HEK293 (cell line): ENCODE measurements at regions not wholly inside any gene's neighbourhood (a gene's known extent, or its start where the extent isn't known, plus 50 kb on each side); places are given as distances from the start of the nearest gene placed in this dataset.

ENCODE experiments used
- CTCF ChIA-PET: fragments of 350-600 bp; formaldehyde crosslinking; extraction: SDS; loops from one replicate; lab custom pipeline; 2021; ENCODE audit warnings: antibody characterized with exemption; lab: Yijun Ruan, JAX
- POLR2A ChIA-PET: fragments of 300-600 bp; formaldehyde crosslinking; extraction: SDS; loops from one replicate; lab custom pipeline; 2020; ENCODE audit warnings: antibody characterized with exemption, inconsistent platforms; lab: Yijun Ruan, JAX
- H3K27ac ChIP-seq: fragments of 200-500 bp; sonication (Bioruptor generic); 2 replicates; pipeline ENCODE4 v1.5.1; 2014; ENCODE audit warnings: low read depth, low read length, control low read depth, inconsistent platforms; ENCODE audit errors: extremely low read depth
- H3K36me3 ChIP-seq, 2 experiments: fragments of 200-500 bp in 1 of 2; sonication (Bioruptor generic) in 1 of 2; 1 replicate in 1 of 2; 2 replicates in 1 of 2; pipeline ENCODE4 v1.5.1; 2014 to 2017; ENCODE audit warnings: inconsistent platforms in 2 of 2, low read length in 2 of 2; ENCODE audit not compliant: control insufficient read depth in 2 of 2, insufficient read depth in 1 of 2
- H3K4me1 ChIP-seq: fragments of 200-500 bp; sonication (Bioruptor generic); 2 replicates; pipeline ENCODE4 v1.5.1; 2014; ENCODE audit warnings: mild to moderate bottlenecking, low read length, inconsistent platforms; ENCODE audit not compliant: control insufficient read depth, insufficient read depth
- H3K4me3 ChIP-seq: 2 replicates; pipeline ENCODE4 v1.5.1; 2011; ENCODE audit warnings: low read depth, mild to moderate bottlenecking, control low read depth, low read length, moderate library complexity
- H3K9me3 ChIP-seq: fragments of 200-500 bp; sonication (Bioruptor generic); 2 replicates; pipeline ENCODE4 v1.5.1; 2014; ENCODE audit warnings: low read depth, low read length, inconsistent platforms; ENCODE audit not compliant: control insufficient read depth, insufficient read depth
- SCRT1 ChIP-seq: fragments of 450-650 bp; formaldehyde crosslinking; IDR thresholded peaks from 2 replicates; pipeline ENCODE4 v1.5.1; 2016; ENCODE audit warnings: missing biosample characterization, missing genetic modification characterization, borderline replicate concordance
- ZBTB26 ChIP-seq: fragments of 450-650 bp; formaldehyde crosslinking; optimal IDR thresholded peaks from 2 replicates; pipeline ENCODE3; 2016; ENCODE audit warnings: missing biosample characterization, mild to moderate bottlenecking, missing genetic modification characterization
- ZNF10 ChIP-seq: fragments of 450-650 bp; formaldehyde crosslinking; IDR thresholded peaks from 2 replicates; pipeline ENCODE4 v1.5.1; 2017; ENCODE audit warnings: missing biosample characterization, missing genetic modification characterization
- ZNF140 ChIP-seq: fragments of 450-650 bp; formaldehyde crosslinking; IDR thresholded peaks from 2 replicates; pipeline ENCODE4 v1.5.1; 2016; ENCODE audit warnings: missing biosample characterization, missing genetic modification characterization
- ZNF202 ChIP-seq: fragments of 450-650 bp; formaldehyde crosslinking; IDR thresholded peaks from 2 replicates; pipeline ENCODE4 v1.5.1; 2016; ENCODE audit warnings: missing biosample characterization, missing genetic modification characterization, borderline replicate concordance
- ZNF362 ChIP-seq: fragments of 450-650 bp; formaldehyde crosslinking; IDR thresholded peaks from 2 replicates; pipeline ENCODE4 v1.5.1; 2016; ENCODE audit warnings: missing biosample characterization, missing genetic modification characterization
- ZNF37A ChIP-seq: fragments of 450-650 bp; IDR thresholded peaks from 2 replicates; pipeline ENCODE4 v1.5.1; 2018; ENCODE audit warnings: missing biosample characterization, missing genetic modification characterization
- ZNF521 ChIP-seq: fragments of 450-650 bp; formaldehyde crosslinking; IDR thresholded peaks from 2 replicates; pipeline ENCODE4 v1.5.1; 2017; ENCODE audit warnings: missing biosample characterization, mild to moderate bottlenecking, missing genetic modification characterization
- ZNF558 ChIP-seq: fragments of 450-650 bp; formaldehyde crosslinking; IDR thresholded peaks from 2 replicates; pipeline ENCODE4 v1.5.1; 2016; ENCODE audit warnings: missing biosample characterization, missing genetic modification characterization
- ZNF664 ChIP-seq: fragments of 450-650 bp; formaldehyde crosslinking; IDR thresholded peaks from 2 replicates; pipeline ENCODE4 v1.5.1; 2016; ENCODE audit warnings: missing biosample characterization, missing genetic modification characterization
- ZNF701 ChIP-seq: fragments of 450-650 bp; formaldehyde crosslinking; IDR thresholded peaks from 2 replicates; pipeline ENCODE4 v1.5.1; 2016; ENCODE audit warnings: missing biosample characterization, missing genetic modification characterization
- ZNF704 ChIP-seq: fragments of 450-650 bp; formaldehyde crosslinking; IDR thresholded peaks from 2 replicates; pipeline ENCODE4 v1.5.1; 2016; ENCODE audit warnings: missing biosample characterization, missing genetic modification characterization
- ZNF785 ChIP-seq: fragments of 450-650 bp; formaldehyde crosslinking; IDR thresholded peaks from 2 replicates; pipeline ENCODE4 v1.5.1; 2016; ENCODE audit warnings: missing biosample characterization, missing genetic modification characterization
- ZNF843 ChIP-seq: fragments of 450-650 bp; formaldehyde crosslinking; IDR thresholded peaks from 2 replicates; pipeline ENCODE4 v1.5.1; 2016; ENCODE audit warnings: missing biosample characterization, missing genetic modification characterization
- TF ChIP-seq, protein P1 (sequence below): fragments of 450-650 bp; formaldehyde crosslinking; IDR thresholded peaks from 2 replicates; pipeline ENCODE4 v1.5.1; 2016; ENCODE audit warnings: missing biosample characterization, missing genetic modification characterization, low read depth
- TF ChIP-seq, protein P2 (sequence below): fragments of 450-650 bp; formaldehyde crosslinking; IDR thresholded peaks from 2 replicates; pipeline ENCODE4 v1.5.0; 2017; ENCODE audit warnings: missing biosample characterization, missing genetic modification characterization, borderline replicate concordance

GRCh38 chr13:38494445-38494844, 144.8 kb downstream of the UFM1 start:
- Histone ChIP-seq H3K4me3 (no peak overlapping the region), H3K27ac (no peak overlapping the region), H3K4me1 (no peaks in the 10 kb centered on the region), H3K36me3 (no peaks in the 10 kb centered on the region), H3K9me3 (no peaks in the 10 kb centered on the region)
- ChIA-PET CTCF (no interaction called here), POLR2A (no interaction called here)
- TF ChIP-seq ZNF521 (no peak), ZNF785 (tag by site-specific recombination) (no peak), ZNF37A (tag by site-specific recombination) (no peak), ZNF701 (no peak), ZNF140 (tag by site-specific recombination) (no peak)
- TF ChIP-seq, protein P1, sequence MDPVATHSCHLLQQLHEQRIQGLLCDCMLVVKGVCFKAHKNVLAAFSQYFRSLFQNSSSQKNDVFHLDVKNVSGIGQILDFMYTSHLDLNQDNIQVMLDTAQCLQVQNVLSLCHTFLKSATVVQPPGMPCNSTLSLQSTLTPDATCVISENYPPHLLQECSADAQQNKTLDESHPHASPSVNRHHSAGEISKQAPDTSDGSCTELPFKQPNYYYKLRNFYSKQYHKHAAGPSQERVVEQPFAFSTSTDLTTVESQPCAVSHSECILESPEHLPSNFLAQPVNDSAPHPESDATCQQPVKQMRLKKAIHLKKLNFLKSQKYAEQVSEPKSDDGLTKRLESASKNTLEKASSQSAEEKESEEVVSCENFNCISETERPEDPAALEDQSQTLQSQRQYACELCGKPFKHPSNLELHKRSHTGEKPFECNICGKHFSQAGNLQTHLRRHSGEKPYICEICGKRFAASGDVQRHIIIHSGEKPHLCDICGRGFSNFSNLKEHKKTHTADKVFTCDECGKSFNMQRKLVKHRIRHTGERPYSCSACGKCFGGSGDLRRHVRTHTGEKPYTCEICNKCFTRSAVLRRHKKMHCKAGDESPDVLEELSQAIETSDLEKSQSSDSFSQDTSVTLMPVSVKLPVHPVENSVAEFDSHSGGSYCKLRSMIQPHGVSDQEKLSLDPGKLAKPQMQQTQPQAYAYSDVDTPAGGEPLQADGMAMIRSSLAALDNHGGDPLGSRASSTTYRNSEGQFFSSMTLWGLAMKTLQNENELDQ (tag by site-specific recombination): no peak

DNA sequence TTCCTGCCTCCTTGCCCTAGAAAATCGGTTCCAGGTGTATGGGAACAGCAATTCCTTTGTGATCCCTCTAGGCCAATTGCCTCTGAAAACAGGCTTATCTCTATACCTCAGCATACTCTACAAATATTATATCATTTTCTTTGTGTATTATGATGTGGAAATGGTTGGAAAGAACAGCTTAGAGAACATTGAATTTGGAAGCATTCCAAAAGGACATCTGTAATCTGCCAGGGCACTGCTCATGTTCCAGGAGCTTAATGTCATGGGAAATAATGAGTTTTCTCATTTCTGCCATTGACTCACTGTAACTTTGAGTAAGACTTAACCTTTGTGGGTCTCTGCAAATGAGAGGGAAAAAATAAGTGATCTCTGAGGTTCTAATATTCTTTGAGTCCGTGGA, 147.3 kb downstream of the UFM1 start:
- no peaks in the 10 kb centered on the region for H3K36me3 ChIP-seq
- no peaks in the 10 kb centered on the region for H3K9me3 ChIP-seq
- no peak overlapping the region for H3K27ac ChIP-seq
- no peaks in the 10 kb centered on the region for H3K4me1 ChIP-seq
- TF ChIP-seq ZNF37A (tag by site-specific recombination) (no peak), ZNF704 (no peak), ZNF664 (no peak), ZBTB26 (tag by site-specific recombination) (no peak), ZNF558 (tag by site-specific recombination) (no peak), ZNF202 (tag by site-specific recombination) (no peak), SCRT1 (no peak), ZNF843 (tag by site-specific recombination) (no peak), ZNF362 (tag by site-specific recombination) (no peak), ZNF10 (tag by site-specific recombination) (no peak)
- TF ChIP-seq, protein P2, sequence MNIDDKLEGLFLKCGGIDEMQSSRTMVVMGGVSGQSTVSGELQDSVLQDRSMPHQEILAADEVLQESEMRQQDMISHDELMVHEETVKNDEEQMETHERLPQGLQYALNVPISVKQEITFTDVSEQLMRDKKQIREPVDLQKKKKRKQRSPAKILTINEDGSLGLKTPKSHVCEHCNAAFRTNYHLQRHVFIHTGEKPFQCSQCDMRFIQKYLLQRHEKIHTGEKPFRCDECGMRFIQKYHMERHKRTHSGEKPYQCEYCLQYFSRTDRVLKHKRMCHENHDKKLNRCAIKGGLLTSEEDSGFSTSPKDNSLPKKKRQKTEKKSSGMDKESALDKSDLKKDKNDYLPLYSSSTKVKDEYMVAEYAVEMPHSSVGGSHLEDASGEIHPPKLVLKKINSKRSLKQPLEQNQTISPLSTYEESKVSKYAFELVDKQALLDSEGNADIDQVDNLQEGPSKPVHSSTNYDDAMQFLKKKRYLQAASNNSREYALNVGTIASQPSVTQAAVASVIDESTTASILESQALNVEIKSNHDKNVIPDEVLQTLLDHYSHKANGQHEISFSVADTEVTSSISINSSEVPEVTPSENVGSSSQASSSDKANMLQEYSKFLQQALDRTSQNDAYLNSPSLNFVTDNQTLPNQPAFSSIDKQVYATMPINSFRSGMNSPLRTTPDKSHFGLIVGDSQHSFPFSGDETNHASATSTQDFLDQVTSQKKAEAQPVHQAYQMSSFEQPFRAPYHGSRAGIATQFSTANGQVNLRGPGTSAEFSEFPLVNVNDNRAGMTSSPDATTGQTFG (tag by site-specific recombination): no peak
- CTCF ChIA-PET: interaction anchor here (0.6 kb wide), 2 partner anchors 392 to 807 kb away, joined by 3 read pairs; no protein-coding TSS in a partner anchor
- POLR2A ChIA-PET: no interaction called here
- H3K4me3 ChIP-seq: no peak overlapping the region
